ENCODE measurements at regions not wholly inside any gene's neighbourhood (a gene's known extent, or its start where the extent isn't known, plus 50 kb on each side); places are given as distances from the start of the nearest gene placed in this dataset.

GRCh38 chr21:27569091-27569490, 602.2 kb upstream of the ADAMTS5 start:
- Histone ChIP-seq H3K4me3 (no peak overlapping the region), H3K36me3 (no peaks in the 10 kb centered on the region), H3K27ac (no peak overlapping the region), H3K27me3 (no peaks in the 10 kb centered on the region), H3K9me3 (no peaks in the 10 kb centered on the region), H3K4me1 (peaks cover 0 to 4% (median 0%) of the 10 kb centered on the region in 3 donors)
- intact Hi-C loops (cut with DNase I) = no loop called here
- WGBS, 2 donors = 80 to 81% methylated on average over 2 of the region's 2 CpGs
- TF ChIP-seq POLR2A (IDR thresholded peaks at IDR 0.05) = no peak
- TF ChIP-seq, protein P1, sequence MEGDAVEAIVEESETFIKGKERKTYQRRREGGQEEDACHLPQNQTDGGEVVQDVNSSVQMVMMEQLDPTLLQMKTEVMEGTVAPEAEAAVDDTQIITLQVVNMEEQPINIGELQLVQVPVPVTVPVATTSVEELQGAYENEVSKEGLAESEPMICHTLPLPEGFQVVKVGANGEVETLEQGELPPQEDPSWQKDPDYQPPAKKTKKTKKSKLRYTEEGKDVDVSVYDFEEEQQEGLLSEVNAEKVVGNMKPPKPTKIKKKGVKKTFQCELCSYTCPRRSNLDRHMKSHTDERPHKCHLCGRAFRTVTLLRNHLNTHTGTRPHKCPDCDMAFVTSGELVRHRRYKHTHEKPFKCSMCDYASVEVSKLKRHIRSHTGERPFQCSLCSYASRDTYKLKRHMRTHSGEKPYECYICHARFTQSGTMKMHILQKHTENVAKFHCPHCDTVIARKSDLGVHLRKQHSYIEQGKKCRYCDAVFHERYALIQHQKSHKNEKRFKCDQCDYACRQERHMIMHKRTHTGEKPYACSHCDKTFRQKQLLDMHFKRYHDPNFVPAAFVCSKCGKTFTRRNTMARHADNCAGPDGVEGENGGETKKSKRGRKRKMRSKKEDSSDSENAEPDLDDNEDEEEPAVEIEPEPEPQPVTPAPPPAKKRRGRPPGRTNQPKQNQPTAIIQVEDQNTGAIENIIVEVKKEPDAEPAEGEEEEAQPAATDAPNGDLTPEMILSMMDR (IDR thresholded peaks at IDR 0.05) = no peak
- no peak for DNase-seq

DNA sequence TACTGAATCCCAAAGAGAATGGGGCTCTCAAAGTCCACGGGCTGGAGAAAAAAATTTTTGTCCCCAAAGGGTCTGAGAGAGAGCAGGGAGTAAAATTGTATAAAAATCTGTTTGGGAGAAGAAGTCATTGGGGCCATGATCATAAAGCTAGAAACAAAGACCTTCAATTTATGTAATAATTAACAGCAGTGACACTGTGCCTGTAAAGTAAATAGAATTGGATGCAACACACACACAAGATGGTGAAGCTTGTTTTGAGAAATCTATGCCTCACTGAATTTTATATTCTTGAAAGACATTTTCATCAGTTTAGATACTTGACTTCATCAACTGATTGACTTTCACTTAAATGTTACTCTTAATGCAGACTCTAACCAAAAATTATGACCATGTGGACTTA, 600.5 kb upstream of the ADAMTS5 start:
- no peak overlapping the region for H3K27ac ChIP-seq
- WGBS, 2 donors = 64 to 75% methylated on average over 1 of the region's 1 CpG
- no peak for DNase-seq
- H3K36me3 ChIP-seq = no peaks in the 10 kb centered on the region
- peaks cover 0 to 4% (median 0%) of the 10 kb centered on the region in 3 donors for H3K4me1 ChIP-seq
- intact Hi-C loops (cut with DNase I) = no loop called here
- no peak overlapping the region for H3K4me3 ChIP-seq
- TF ChIP-seq, protein P1 (IDR thresholded peaks at IDR 0.05) = no peak
- TF ChIP-seq POLR2A (IDR thresholded peaks at IDR 0.05) = no peak
- no peaks in the 10 kb centered on the region for H3K9me3 ChIP-seq
- no peaks in the 10 kb centered on the region for H3K27me3 ChIP-seq

DNA sequence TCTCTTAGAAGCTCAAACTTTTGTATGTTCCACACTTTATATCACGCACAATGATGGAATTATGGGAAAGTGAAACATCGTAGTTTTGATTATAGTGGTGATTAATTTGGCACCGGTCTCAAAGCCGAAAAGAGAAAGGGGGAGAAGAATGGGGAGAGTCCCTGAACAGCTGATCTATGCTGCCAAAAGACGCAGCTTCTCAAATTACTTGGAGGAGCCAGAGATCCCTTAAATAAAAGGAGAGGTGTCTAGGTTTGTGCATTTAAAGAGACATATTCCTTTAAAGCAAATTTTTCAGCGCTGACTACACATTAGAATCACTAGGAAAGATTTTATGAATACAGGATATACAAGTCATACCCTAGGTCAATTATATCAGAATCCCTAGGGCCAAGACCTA, 599.6 kb upstream of the ADAMTS5 start:
- H3K27me3 ChIP-seq = no peaks in the 10 kb centered on the region
- H3K4me1 ChIP-seq = peaks cover 0 to 4% (median 2%) of the 10 kb centered on the region in 3 donors
- no peaks in the 10 kb centered on the region for H3K36me3 ChIP-seq
- no peak overlapping the region for H3K4me3 ChIP-seq
- intact Hi-C loops (cut with DNase I) = no loop called here
- H3K9me3 ChIP-seq = no peaks in the 10 kb centered on the region
- TF ChIP-seq, protein P1 (IDR thresholded peaks at IDR 0.05) = no peak
- TF ChIP-seq POLR2A (IDR thresholded peaks at IDR 0.05) = no peak
- WGBS, 2 donors = 47 to 59% methylated on average over 6 of the region's 6 CpGs
- no peak for DNase-seq
- no peak overlapping the region for H3K27ac ChIP-seq

- H3K27ac ChIP-seq = no peak overlapping the region
- no peaks in the 10 kb centered on the region for H3K9me3 ChIP-seq
- intact Hi-C loops (cut with DNase I) = no loop called here
- H3K27me3 ChIP-seq = no peaks in the 10 kb centered on the region
- TF ChIP-seq POLR2A (IDR thresholded peaks at IDR 0.05) = no peak
- TF ChIP-seq, protein P1 (IDR thresholded peaks at IDR 0.05) = no peak
- 90 to 100% methylated on average over 1 of the region's 1 CpG for WGBS, 2 donors
- H3K36me3 ChIP-seq = no peaks in the 10 kb centered on the region
- no peak overlapping the region for H3K4me3 ChIP-seq
- DNase-seq = no peak
- H3K4me1 ChIP-seq = peaks cover 0 to 6% (median 4%) of the 10 kb centered on the region in 3 donors
Observed at GRCh38 chr21:27565364-27565763, 598.5 kb upstream of the ADAMTS5 start.

DNA sequence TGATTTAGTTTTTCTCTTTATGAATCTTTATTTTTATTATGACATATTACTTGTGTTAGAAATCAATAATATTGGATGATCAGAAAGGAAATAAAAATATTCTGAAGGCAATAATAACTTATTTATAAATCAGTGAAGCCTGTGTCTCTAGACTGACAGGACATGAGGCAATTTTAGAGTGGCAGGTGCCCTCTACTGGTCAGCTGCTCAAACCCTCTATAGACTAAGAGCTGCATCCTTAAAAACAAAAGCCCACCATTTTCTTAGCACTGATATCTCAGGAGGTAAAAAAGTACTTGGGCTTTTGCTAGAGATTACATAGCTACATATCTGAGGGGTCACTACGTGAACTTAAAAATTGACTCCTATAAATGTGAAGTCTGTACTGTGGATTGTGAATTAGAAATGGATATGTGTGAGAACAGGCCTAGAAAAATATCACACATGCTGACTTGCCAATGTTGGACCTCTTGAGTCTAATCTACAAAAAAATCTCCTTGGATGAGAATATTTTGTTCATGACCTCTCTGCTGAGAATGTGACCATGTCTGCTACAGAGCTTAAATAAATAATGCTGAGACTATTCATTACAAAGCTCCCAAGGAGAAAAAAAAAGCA, 597.9 kb upstream of the ADAMTS5 start:
- H3K27me3 ChIP-seq = no peaks in the 10 kb centered on the region
- no peak for DNase-seq
- H3K27ac ChIP-seq = no peak overlapping the region
- WGBS, 2 donors = 73 to 90% methylated on average over 1 of the region's 1 CpG
- peaks cover 0 to 6% (median under 1%) of the 10 kb centered on the region in 3 donors for H3K4me1 ChIP-seq
- intact Hi-C loops (cut with DNase I) = no loop called here
- TF ChIP-seq POLR2A (IDR thresholded peaks at IDR 0.05) = no peak
- TF ChIP-seq, protein P1 (IDR thresholded peaks at IDR 0.05) = peak in 5 of 6 experiments; percentile 31 to 60 (median 45)
- H3K4me3 ChIP-seq = no peak overlapping the region
- H3K36me3 ChIP-seq = no peaks in the 10 kb centered on the region
- H3K9me3 ChIP-seq = no peaks in the 10 kb centered on the region
